GM03348 (cell line): ENCODE measurements at regions not wholly inside any gene's neighbourhood (a gene's known extent, or its start where the extent isn't known, plus 50 kb on each side); places are given as distances from the start of the nearest gene placed in this dataset.
A peak's percentile ranks its signal among the peaks of the same experiment; 100 is the strongest.

Source experiments
- DNase-seq: peaks from one replicate; pipeline ENCODE4 v3.0.0; 2012; ENCODE audit warnings: low spot score

DNA sequence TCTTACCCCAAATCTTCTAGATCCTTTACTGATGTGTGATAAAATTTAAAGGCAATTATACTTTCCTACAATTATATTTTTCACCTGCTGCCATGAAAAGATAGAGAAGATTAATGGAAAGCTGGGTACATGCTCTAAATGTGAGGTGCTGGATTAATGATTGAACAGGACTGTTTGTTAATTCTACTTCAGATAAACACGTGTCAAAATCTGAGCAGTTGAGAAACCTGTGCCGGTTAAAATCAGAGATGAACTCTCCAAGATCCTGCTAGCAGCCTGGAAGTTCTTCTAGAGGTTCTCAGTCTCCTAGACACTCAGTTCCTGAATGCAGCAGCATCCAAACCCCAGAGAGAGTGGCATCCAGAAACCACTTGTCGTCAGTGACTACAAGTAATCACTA, 69.2 kb downstream of the INHBA start:
- no peak for DNase-seq

DNA sequence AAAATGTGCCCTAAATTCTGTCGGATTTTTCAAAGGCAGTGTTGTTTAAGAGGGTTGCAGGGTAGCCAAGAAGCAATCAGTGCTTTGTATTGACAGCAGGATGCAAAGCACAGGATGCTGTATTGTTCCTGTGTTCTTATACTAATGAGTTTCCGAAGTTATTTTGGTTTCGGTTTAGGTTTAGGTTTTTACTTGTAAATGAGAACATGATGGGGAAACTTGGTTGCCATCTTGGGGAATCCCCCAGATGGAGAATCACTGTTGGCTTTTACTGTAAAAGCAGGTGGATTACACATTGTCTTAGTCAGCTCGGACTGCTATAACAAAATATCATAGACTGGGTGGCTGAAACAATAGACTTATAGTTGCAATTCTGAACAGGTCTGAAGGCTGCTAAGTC, 72.1 kb downstream of the INHBA start:
- no peak for DNase-seq

DNA sequence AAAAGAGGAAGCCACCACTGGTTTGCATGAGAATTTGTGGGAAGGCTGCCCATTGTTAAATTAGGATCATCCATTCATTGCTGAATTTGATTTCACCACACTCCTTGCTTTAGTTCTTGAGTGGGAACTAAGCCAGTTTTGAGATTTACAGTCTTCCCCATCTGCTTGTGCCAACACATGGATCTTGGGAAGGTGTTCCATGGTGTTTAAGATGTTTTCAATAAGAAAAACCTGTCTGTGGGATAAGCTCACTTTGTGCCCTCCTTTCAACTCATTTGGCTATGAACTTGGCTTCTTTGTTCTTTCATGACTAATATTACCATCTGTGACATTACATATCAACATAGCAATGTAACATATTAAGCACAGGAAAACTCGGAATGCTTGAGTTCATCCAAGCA, 73.2 kb downstream of the INHBA start:
- peak; percentile 22 for DNase-seq

DNA sequence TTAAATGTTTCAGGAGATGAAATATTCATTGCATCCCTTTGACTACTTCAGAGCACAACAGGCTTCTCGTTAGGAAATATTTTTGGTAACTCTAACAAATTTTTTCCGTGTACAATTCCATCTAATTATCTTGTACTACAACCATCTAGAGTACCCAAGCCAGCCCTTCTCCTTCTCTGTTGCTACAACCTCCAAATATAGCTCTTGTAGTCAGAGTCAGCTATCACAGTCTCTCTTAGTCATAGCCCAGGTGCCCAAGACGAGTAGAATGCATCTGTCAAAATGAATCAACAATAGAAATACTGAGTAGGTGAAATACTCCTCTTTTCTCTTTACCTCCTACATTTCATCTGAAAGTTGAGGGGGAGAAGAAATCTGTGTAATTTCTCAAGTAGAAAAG, 74.0 kb downstream of the INHBA start:
- DNase-seq, result no peak

DNA sequence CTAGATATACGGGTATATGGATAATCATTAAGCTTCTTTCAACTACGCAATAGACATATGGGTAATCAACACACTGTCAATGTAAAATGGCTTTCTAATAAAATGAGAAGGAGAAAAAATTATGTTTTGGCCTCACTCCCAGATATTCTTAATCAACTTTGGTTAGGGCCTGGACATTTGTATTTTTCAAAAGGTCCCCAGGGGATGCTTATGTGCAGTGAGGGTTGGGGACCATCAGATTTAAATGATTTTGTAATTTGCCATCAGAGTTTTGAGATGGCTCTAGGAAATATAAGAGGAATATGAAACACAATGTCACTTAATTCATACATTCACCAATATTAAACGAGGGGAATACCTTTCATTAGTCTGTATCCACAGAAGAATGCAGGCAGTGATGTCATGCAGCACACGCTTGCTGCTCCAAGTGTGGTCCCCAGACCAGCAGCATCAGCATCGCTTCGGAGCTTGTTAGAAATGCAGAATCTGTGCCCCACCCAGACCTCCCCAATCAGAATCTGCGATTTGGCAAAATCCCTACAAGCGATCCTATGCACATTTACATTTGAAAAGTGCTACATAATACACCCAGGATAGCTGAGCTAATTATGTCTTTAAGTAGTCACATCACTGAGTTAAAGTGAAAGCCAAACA, 75.1 kb downstream of the INHBA start:
- DNase-seq, result no peak

DNA sequence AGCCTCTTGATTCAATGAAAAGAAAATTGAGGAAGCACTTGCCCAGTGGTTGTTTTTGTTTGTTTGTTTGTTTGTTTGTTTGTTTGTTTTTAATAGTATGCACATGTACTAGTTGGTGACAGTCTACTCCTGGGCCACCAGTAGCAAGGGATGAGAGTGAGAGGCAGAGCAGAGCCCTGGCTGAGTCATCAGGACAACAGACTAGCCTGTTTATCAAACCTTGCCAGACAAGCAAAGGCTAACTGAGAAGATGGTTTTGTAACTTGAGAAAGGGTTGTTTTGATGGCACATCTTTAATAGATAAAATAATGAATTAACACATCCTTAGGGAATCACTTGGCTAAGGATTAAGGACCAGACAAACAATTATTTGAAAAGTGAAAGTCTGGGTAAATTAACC, 78.1 kb downstream of the INHBA start:
- peak; percentile 37 for DNase-seq

DNA sequence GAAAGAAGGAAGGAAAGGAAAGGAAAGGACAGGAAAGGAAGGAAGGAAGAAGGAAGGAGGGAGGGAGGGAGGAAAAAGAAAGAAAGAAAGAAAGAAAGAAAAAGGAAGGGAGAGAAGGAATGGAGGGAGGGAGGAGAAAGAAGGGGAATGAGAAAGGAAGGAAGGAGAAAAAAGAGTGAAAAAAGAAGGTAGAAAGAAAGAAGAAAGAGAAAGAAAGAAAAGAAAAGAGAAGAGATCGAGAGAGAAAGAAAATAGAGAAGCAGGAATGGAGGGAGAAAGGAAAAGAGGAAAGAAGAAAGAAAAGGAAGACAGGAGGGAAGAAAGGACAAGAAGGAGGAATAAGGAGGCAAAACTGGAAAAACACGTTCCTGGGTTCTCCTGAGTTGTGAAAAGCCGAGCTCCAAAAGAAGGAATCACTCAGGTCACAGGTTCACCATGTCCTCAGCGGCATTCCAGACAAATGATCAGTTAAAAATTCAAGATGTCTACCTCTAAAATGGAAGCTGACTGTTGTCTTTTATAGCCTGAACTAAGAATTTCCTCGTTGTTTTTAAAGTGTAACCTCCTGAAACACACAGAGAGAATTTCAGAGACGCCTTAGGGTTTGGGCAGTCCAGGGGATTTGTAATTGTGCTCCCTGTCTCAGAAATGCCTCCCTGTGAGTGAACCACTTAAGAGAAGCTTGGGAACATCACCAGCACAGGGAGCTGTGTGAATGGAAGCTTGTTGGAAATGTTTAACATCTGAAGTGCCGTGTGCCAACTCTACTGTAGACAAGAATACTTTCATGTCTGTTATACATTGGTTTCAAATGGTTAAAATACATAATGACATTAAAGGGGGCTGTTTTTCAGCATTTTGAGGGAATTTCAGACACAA, 80.7 kb downstream of the INHBA start:
- DNase-seq, result no peak

DNA sequence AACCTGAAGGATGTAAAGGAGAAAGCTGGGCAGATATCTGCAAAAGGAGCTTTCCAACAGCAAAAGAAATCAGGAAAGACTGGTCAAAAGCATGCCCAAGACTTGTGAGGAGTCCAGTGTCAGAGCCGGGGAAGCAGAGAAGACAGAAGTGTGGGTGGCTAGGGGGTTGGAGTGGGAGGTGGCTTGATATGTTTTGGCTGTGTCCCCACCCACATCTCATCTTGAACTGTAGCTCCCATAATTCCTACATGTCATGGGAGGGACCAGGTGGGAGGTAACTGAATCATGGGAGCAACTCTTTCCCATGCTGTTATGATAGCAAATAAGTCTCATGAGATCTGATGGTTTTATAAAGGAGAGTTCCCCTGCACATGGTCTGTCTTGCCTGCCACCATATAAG, 84.9 kb downstream of the INHBA start:
- DNase-seq, result no peak

DNA sequence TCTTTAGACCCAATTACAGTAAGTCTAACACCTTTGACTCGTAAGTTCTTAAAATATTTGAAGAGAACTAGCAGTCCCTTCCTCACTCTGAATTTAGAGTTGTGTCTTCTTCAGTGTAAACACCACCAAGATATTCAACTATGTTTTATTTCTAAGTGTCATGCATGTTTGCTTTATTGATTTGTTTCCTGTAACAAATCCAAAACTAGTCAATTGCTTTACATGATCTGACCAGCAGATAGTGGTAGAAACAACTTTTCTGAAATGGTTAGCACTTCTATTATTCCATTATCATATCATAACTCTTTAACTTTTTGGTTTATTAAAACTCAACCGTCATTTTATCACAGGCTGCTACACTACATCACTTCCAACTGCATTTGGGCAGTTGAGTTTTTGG, 90.1 kb downstream of the INHBA start:
- no peak for DNase-seq

DNA sequence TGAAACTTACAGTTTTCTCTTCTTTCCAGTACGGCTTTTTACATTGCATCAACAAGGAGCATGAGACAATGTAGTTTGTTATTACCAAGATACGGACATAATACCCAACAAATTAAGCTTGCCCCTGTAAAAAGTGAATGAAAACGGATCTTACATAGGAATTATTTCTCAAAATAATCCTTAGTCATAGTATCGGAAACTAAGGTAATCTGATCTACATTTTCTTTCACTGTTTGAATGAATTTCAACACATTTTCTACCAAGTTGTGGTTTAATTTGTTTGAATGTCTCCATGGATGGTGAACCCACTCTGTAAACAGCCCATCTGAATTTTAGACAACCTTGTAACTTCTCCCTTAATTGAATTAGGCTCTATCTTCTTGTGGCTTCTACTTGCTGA, 90.5 kb downstream of the INHBA start:
- no peak for DNase-seq

DNA sequence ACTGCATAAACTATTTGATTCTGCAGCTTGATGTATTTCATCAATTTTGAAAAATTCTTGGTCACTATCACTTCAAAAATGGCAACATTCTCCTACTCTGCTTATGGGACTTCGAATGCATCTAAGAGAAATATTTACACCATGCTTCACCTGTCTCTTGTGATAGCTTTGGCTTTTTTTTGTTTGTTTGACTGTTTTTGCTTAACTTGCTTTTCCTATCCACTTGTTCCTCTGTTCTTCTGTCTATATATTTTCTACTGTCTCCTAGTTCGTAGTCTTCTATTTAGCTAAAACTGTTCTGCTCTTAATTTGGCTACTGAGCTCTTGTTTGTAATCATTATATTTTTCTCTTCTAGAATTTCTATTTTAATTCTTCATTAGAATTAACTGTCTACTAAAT, 94.4 kb downstream of the INHBA start:
- no peak for DNase-seq

DNA sequence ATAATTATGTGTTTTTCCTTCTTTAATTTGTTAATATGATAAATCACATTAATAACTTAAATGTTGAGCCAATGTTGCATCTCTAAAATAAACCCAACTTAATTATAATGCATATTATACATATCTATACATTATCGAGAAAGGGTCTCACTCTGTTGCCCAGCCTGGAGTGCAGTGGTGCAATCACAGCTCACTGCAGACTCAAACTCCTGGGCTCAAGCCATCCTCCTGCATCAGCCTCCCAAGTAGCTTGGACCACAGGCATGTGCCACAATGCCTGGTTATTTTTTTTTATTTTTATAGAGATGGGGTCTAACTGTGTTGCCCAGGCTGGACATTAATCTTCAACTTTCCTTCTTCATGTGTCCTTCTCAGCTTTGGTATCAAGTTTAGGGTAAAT, 98.9 kb downstream of the INHBA start:
- DNase-seq, result no peak

DNA sequence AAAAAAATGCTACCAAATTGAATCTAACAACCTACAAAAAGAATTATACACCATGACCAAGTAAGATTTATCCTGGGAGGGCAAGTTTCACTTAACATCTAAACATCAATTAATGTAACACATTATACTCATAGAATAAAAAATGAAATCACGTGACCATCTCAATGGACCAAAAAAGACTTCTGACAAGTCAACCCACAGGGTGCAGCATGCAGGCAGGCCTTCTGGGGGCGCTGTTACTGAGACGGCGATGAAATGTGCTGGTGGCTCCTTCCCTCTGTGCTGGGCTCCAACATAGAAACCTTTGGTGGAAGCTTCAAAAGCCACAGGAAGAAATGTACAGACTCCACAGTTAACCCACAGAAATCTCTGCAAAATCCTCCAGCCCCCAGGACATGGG, 103.1 kb downstream of the INHBA start:
- DNase-seq, result no peak

DNA sequence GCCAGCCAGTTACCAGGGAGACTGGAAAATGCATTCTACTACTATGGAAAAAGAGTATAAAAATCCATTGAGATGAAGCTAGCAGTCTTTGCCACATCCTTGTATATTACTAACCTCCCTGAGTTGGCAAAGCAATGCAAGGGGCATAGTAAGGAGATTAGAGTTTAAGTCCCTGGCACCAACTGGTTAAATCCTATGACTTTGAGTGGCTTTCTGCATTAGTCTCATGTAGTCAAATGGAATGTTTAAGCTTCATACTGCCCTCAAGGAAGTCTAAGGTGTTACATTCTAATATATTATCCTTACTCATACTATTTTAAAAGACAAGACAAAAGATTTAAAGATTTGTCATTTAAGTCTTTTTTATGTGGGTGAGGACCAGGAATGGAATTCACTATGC, 110.1 kb downstream of the INHBA start:
- DNase-seq, result no peak

DNA sequence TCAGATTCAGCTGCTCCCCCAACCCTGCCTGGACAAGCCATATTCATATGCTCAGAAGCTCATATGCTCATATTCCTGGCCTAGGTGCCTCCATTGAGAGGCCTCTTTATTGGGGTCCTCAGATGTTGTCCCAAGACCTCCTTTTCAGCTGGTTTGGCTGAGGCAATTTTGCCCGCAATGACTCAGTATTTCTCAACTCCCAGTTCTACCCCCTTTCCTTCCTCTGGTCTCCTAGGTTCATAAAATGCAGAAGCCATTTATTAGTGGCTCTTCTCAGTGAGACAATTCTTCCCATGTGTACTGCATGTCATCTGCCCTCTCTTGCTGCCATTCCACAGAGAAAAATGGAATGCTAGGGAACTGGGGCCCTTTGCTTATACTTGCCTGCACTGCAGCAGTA, 110.7 kb downstream of the INHBA start:
- no peak for DNase-seq

DNA sequence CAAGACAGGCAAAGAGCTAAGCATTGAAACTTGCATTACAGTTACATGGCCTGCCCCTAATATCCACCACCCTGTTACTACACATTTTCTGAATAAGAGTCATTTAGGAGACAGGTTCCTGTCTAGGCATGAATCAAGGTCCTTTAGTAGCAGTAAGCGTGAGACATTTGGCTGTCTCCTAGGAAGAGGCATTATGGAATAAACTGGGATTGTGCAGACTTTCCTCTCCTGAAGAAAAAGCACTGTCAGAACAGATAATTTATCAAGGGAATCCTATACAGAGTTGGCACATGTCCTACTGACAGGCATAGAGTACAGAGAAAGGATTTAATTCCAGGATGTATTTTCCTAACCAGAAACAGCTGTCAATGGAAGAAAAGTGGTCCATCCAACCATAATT, 111.9 kb downstream of the INHBA start:
- no peak for DNase-seq

DNA sequence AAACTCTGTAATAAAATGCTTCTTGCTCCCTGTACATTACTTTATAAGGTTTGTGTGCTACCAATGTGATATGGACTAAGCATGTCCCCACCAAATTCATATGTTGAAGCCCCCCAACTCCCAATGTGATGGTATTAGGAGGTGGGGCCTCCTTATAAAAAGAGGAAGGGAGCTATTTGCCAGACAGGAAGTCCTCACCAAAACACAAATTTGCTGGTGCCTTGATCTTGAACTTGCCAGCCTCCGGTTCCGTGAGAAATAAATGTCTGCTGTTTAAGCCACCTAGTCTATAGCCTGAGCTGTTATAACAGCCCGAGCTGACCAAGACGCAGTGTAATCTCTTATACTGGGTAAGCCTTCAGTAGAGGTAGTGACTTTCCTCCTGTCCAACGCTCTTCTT, 114.5 kb downstream of the INHBA start:
- DNase-seq, result no peak

DNA sequence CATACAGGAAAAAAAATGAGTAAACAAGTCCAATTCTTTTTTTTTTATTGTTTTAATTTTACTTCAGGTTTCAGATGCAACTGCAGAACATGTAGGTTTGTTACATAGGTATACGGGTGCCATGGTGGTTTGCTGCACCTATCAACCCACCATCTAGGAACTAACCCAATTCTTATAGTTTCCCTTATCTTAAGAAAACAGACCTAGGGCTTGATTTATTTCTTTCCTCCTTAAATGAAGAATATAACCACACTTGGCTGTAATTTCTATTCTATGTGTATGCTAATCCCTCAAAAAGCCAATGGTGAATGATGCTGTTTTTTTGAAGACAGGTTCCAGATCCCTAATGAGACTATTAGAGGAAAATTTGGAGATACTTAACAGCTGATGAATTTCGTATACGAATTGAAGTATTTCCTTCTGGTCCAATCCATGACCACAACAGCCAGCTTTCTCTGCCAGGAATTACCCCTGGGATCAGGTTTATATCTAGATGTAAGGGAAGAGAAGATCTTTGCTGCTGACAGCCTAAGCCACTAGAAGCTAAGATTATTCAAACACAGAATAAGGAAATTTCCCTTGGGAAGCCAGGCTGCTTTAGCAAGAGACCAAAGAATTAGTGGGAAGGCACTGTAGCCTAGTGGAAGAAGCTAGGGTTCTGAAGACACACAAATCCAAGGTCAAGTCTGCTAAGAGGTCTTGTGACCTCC, 115.8 kb downstream of the INHBA start:
- no peak for DNase-seq

DNA sequence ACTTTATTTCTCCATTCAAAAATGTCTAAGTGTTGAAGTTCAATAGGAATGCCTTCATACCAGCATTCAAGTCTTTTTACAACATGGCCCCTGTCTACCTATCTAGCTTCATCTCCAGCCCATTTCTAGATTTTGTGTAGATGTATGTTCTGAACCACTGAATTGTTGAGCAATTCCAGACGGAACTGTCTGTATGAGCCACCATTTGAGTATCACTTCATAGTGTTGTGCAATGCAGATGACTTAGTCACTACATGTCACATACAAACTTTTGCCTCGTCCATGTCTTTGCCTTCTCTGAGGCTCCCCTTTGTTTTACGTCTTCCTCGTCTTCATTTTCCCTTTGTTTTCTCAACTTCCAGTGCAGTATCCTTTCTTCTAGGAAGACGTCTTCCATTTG, 118.1 kb downstream of the INHBA start:
- no peak for DNase-seq

DNA sequence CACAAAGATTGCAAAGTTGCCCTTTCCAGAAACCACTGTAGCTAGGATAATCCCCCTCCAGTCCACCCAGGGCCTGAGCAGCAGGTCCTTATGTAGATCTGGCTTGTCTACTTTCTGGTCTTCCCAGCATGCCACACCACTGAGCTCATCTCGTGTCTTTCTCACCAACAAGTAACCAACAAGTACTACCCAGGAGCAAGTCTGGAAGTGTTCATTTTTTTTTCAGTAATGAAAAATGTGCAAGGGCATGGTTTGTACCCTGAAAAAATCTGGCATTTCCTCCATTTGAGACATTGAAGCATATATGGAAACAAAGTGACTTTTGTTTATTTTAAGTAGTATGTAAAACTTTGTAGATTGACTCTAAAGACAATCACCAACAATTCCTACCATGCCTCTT, 120.8 kb downstream of the INHBA start:
- DNase-seq, result no peak

DNA sequence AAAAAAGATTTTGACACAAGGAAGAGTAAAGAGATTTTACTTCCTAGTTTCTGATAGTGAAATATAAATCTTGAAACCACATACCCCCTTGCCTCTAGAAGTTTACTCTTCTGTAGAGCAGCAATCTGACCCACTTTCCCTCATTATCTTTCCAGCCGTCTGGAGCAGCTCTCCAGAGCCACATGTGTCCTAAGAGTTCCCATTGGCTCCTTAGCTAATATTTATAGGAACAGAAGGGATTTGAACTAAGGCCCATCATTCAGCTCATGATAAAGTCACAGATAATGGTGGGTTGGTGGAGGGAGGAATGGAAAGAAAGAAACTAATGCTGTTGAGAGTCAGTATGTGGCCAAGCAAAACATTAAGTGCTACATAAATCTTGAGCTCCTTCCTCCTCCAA, 121.8 kb downstream of the INHBA start:
- no peak for DNase-seq

DNA sequence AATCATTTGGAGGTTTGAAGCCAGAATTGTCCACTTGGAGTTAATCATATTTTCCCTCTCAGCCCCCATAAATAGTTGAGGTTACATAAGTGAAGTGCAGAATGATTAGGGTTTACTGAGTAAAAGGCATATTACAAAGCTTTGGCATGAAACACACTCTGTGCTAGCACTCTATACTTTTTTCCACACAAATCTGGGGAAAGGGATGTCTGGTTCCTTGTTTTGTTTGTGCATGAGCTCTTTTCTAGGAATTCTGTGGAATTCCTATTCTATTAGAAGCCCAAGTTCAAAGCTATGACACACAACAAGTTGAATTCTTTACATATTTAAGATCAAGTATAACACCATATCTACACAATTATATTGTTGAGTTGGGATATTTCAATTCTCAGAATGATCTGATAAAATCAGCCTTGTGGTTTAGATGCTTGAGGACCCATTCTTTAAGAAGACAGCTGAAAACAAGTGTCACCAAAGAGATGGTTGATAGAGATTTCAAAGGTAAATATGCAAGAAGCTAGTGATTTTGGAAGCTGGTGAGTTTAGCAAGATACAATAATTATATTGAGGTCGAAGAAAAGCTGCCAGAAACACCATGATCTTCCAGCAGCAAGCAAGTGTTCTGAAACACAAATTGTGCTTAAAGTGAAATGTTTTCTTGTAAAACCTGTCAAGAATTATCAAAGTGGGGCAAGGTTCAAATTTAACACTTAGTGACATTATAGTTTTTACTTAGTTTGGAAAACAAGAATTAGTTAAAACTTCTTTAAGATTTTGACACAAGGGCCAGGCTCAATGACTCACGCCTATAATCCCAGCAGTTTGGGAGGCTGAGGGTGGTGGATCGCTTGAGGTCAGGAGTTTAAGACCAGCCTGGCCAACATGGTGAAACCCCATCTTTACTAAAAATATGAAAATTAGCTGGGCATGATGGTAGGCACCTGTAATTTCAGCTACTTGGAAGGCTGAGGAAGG, 122.6 kb downstream of the INHBA start:
- peak; percentile 73 for DNase-seq
